Astrocyte (in vitro differentiated cells and primary cell): ENCODE measurements at regions not wholly inside any gene's neighbourhood (a gene's known extent, or its start where the extent isn't known, plus 50 kb on each side); places are given as distances from the start of the nearest gene placed in this dataset.

ENCODE experiments used
- CTCF ChIP-seq: IDR thresholded peaks from 2 replicates; pipeline ENCODE4 v1.5.1; 2011; ENCODE audit warnings: low read depth, mild to moderate bottlenecking, inconsistent platforms, low read length, moderate library complexity; ENCODE audit not compliant: insufficient read depth
- EZH2 ChIP-seq: IDR thresholded peaks from 2 replicates; pipeline ENCODE4 v1.6.1; 2012; ENCODE audit warnings: mild to moderate bottlenecking, low read length, inconsistent platforms; ENCODE audit not compliant: insufficient read depth

DNA sequence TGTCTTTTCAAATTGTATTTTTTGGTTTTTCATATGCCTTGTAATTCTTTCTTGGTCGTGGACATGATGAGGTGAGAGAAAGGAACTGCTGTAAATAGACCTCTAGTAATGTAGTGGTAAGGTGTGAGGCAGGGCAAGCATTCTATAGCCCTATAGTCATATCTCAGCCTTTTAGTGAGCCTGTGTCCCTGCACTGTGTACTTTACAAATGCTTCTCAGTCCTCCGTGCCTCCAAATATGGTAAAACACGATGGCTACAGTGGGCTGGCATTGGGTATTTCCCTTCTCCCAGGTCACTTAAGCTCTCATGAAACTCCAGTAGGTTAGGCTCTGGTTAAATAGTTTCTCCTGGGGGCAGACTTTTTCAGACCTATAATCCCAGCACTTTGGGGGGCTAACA is 57.9 kb upstream of the PLS3 start:
- no peak for TF ChIP-seq CTCF
- no peak for TF ChIP-seq EZH2
